ENCODE measurements at regions not wholly inside any gene's neighbourhood (a gene's known extent, or its start where the extent isn't known, plus 50 kb on each side); places are given as distances from the start of the nearest gene placed in this dataset.

- H3K27ac ChIP-seq (ENCODE audit: low read depth, low read length): no peak overlapping the region
- no peaks in the 10 kb centered on the region for H3K9me2 ChIP-seq (ENCODE audit: insufficient read depth)
- intact Hi-C loops (cut with micrococcal nuclease): no loop called here
- POLR2A ChIA-PET: no interaction called here
- no TSS peak for BruUV-seq (replicated peaks)
- TF ChIP-seq JUND (IDR thresholded peaks at IDR 0.05): peak; percentile 45
- TF ChIP-seq MAX (IDR thresholded peaks at IDR 0.05): 0 out of 2 replicates have a peak, but pooled peaks have one; percentile 21
- no peak for TF ChIP-seq EZH2 (IDR thresholded peaks at IDR 0.05)
- peak; percentile 32; the same call in 1 of the 2 replicates for TF ChIP-seq FOSL1 (IDR thresholded peaks at IDR 0.05; ENCODE audit: low read depth)
- TF ChIP-seq ELF1 (IDR thresholded peaks at IDR 0.05; ENCODE audit: borderline replicate concordance, low read depth): no peak
- RAD21 ChIA-PET (ENCODE audit: low non-redundant PET in 1 of 2, low total read pairs in 2 of 2, uncharacterized antibody in 2 of 2, unreplicated experiment in 2 of 2): no interaction called here
- no peaks in the 10 kb centered on the region for H3K9me3 ChIP-seq (ENCODE audit: control insufficient read depth in 1 of 2, insufficient read depth in 1 of 2, low read depth in 1 of 2, low read length in 2 of 2)
- DNase-seq (ENCODE audit: low read depth, low spot score) (peak; percentile 0), ATAC-seq (no peak)
- no peaks in the 10 kb centered on the region for H4K20me1 ChIP-seq (ENCODE audit: insufficient read depth)
- no peaks in the 10 kb centered on the region for H3K36me3 ChIP-seq (ENCODE audit: control insufficient read depth in 1 of 2, insufficient read depth in 2 of 2, low read length in 2 of 2)
- H3K9ac ChIP-seq (ENCODE audit: low read length): no peak overlapping the region
- H3K27me3 ChIP-seq (ENCODE audit: insufficient read depth, low read length): no peaks in the 10 kb centered on the region
- H3K4me1 ChIP-seq (ENCODE audit: control insufficient read depth in 1 of 2, insufficient read depth in 2 of 2, low read length in 2 of 2): peaks cover 0 to 7% of the 10 kb centered on the region in 2 experiments; a peak in 1 of 4 replicates
- no peak overlapping the region for H3K4me2 ChIP-seq (ENCODE audit: low read length)
- CTCF ChIA-PET: no interaction called here
- H2AFZ ChIP-seq (ENCODE audit: low read depth, low read length, poor library complexity, severe bottlenecking): no peak overlapping the region
- H3K4me3 ChIP-seq (replicated peaks in 1 of 2; ENCODE audit: low read depth in 1 of 2, low read length in 2 of 2): no peak overlapping the region
- no peaks in the 10 kb centered on the region for H3K79me2 ChIP-seq (ENCODE audit: insufficient read depth, low read length)
Measured at GRCh38 chr12:93137656-93138612, 208.8 kb upstream of the EEA1 start.

GRCh38 chr12:93139028-93139665 is 210.1 kb upstream of the EEA1 start:
- Histone ChIP-seq H4K20me1 (ENCODE audit: insufficient read depth) (no peaks in the 10 kb centered on the region), H3K4me3 (replicated peaks in 1 of 2; ENCODE audit: low read depth in 1 of 2, low read length in 2 of 2) (no peak overlapping the region), H2AFZ (ENCODE audit: low read depth, low read length, poor library complexity, severe bottlenecking) (no peak overlapping the region), H3K27me3 (ENCODE audit: insufficient read depth, low read length) (no peaks in the 10 kb centered on the region), H3K4me2 (ENCODE audit: low read length) (no peak overlapping the region), H3K79me2 (ENCODE audit: insufficient read depth, low read length) (no peaks in the 10 kb centered on the region), H3K9ac (ENCODE audit: low read length) (no peak overlapping the region), H3K36me3 (ENCODE audit: control insufficient read depth in 1 of 2, insufficient read depth in 2 of 2, low read length in 2 of 2) (no peaks in the 10 kb centered on the region), H3K4me1 (ENCODE audit: control insufficient read depth in 1 of 2, insufficient read depth in 2 of 2, low read length in 2 of 2) (peaks cover 0 to 7% of the 10 kb centered on the region in 2 experiments; a peak in 1 of 4 replicates), H3K9me3 (ENCODE audit: control insufficient read depth in 1 of 2, insufficient read depth in 1 of 2, low read depth in 1 of 2, low read length in 2 of 2) (no peaks in the 10 kb centered on the region), H3K27ac (ENCODE audit: low read depth, low read length) (no peak overlapping the region), H3K9me2 (ENCODE audit: insufficient read depth) (no peaks in the 10 kb centered on the region)
- DNase-seq (ENCODE audit: low read depth, low spot score) (no peak), ATAC-seq (no peak)
- intact Hi-C loops (cut with micrococcal nuclease): no loop called here
- ChIA-PET POLR2A (no interaction called here), CTCF (interaction anchor here (0.6 kb wide), 1 partner anchor 193 kb away, joined by 5 read pairs; no protein-coding TSS in a partner anchor), RAD21 (ENCODE audit: low non-redundant PET in 1 of 2, low total read pairs in 2 of 2, uncharacterized antibody in 2 of 2, unreplicated experiment in 2 of 2) (no interaction called here)
- BruUV-seq (replicated peaks): no TSS peak
- no peak for TF ChIP-seq TCF7L2 (IDR thresholded peaks at IDR 0.05; ENCODE audit: borderline replicate concordance, extremely low read depth, insufficient read depth, insufficient read length)
- TF ChIP-seq SIN3A (IDR thresholded peaks at IDR 0.05; ENCODE audit: low read depth): no peak
- TF ChIP-seq REST (IDR thresholded peaks at IDR 0.05; ENCODE audit: low read depth): no peak
- no peak for TF ChIP-seq CTCF (IDR thresholded peaks at IDR 0.05 in 2 of 3, conservative IDR thresholded peaks at IDR 0.05 in 1 of 3; ENCODE audit: borderline replicate concordance in 1 of 3, insufficient read depth in 1 of 3, low read depth in 2 of 3, low read length in 2 of 3)
- TF ChIP-seq ELF1 (IDR thresholded peaks at IDR 0.05; ENCODE audit: borderline replicate concordance, low read depth): no peak
- no peak for TF ChIP-seq JUND (IDR thresholded peaks at IDR 0.05)
- no peak for TF ChIP-seq POLR2A (IDR thresholded peaks at IDR 0.05; ENCODE audit: borderline replicate concordance, extremely low read depth, insufficient read depth, insufficient read length)
- no peak for TF ChIP-seq YY1 (IDR thresholded peaks at IDR 0.05; ENCODE audit: extremely low read depth, insufficient replicate concordance, low read depth, low read length)
- TF ChIP-seq FOSL1 (IDR thresholded peaks at IDR 0.05; ENCODE audit: low read depth): no peak
- no peak for TF ChIP-seq CBX3 (IDR thresholded peaks at IDR 0.05; ENCODE audit: low read depth)
